Panc1 (cell line): ENCODE measurements at regions not wholly inside any gene's neighbourhood (a gene's known extent, or its start where the extent isn't known, plus 50 kb on each side); places are given as distances from the start of the nearest gene placed in this dataset.

ENCODE experiments used
- POLR2AphosphoS5 ChIP-seq: IDR thresholded peaks from 2 replicates; pipeline ENCODE4 v1.6.1; 2012; ENCODE audit warnings: mild to moderate bottlenecking, low read depth, low read length, moderate library complexity
- SIN3A ChIP-seq: IDR thresholded peaks from 2 replicates; pipeline ENCODE4 v1.6.1; 2012; ENCODE audit warnings: low read depth, mild to moderate bottlenecking, low read length, moderate library complexity, borderline replicate concordance; ENCODE audit not compliant: insufficient read depth
- TCF7L2 ChIP-seq: IDR thresholded peaks from 2 replicates; pipeline ENCODE4 v1.6.1; 2011; ENCODE audit warnings: mild to moderate bottlenecking, low read depth, low read length, inconsistent platforms
- TF ChIP-seq, protein P1 (sequence below): fragments of 450-650 bp; IDR thresholded peaks from 2 replicates; pipeline ENCODE4 v1.5.1; 2017; ENCODE audit warnings: mild to moderate bottlenecking
- TF ChIP-seq, protein P2 (sequence below), 2 experiments: IDR thresholded peaks; 2 replicates each; pipeline ENCODE4 v1.6.1; 2011 to 2012; ENCODE audit warnings: low read depth in 2 of 2, control low read depth in 1 of 2, low read length in 1 of 2, mild to moderate bottlenecking in 1 of 2, moderate library complexity in 1 of 2; ENCODE audit not compliant: insufficient read depth in 1 of 2

DNA sequence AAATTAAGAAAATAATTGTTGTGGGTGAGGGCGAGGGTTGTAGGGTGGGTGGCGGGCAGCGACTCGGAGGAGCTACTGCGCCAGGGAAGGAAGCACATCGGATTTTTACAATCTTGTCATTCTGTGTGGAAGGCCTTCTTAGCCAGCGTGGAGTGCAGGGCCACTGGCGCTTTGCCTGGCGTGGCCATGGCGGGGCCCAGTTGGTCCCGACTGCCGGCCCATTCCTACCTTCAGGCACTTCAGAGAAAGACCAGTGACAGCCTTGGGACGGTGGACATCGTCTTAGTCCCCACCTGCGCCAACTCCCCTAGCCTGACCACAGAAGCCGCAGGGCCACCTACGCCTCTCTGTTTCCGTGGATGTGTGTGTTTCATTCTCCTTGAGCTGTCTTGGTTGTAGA is 136.9 kb upstream of the NEGR1 start:
- TF ChIP-seq, protein P1, sequence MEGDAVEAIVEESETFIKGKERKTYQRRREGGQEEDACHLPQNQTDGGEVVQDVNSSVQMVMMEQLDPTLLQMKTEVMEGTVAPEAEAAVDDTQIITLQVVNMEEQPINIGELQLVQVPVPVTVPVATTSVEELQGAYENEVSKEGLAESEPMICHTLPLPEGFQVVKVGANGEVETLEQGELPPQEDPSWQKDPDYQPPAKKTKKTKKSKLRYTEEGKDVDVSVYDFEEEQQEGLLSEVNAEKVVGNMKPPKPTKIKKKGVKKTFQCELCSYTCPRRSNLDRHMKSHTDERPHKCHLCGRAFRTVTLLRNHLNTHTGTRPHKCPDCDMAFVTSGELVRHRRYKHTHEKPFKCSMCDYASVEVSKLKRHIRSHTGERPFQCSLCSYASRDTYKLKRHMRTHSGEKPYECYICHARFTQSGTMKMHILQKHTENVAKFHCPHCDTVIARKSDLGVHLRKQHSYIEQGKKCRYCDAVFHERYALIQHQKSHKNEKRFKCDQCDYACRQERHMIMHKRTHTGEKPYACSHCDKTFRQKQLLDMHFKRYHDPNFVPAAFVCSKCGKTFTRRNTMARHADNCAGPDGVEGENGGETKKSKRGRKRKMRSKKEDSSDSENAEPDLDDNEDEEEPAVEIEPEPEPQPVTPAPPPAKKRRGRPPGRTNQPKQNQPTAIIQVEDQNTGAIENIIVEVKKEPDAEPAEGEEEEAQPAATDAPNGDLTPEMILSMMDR = no peak
- TF ChIP-seq POLR2AphosphoS5 (no peak), SIN3A (no peak), TCF7L2 (no peak)
- TF ChIP-seq, protein P2, sequence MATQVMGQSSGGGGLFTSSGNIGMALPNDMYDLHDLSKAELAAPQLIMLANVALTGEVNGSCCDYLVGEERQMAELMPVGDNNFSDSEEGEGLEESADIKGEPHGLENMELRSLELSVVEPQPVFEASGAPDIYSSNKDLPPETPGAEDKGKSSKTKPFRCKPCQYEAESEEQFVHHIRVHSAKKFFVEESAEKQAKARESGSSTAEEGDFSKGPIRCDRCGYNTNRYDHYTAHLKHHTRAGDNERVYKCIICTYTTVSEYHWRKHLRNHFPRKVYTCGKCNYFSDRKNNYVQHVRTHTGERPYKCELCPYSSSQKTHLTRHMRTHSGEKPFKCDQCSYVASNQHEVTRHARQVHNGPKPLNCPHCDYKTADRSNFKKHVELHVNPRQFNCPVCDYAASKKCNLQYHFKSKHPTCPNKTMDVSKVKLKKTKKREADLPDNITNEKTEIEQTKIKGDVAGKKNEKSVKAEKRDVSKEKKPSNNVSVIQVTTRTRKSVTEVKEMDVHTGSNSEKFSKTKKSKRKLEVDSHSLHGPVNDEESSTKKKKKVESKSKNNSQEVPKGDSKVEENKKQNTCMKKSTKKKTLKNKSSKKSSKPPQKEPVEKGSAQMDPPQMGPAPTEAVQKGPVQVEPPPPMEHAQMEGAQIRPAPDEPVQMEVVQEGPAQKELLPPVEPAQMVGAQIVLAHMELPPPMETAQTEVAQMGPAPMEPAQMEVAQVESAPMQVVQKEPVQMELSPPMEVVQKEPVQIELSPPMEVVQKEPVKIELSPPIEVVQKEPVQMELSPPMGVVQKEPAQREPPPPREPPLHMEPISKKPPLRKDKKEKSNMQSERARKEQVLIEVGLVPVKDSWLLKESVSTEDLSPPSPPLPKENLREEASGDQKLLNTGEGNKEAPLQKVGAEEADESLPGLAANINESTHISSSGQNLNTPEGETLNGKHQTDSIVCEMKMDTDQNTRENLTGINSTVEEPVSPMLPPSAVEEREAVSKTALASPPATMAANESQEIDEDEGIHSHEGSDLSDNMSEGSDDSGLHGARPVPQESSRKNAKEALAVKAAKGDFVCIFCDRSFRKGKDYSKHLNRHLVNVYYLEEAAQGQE (IDR thresholded peaks at IDR 0.05; ENCODE audit: insufficient read depth in 1 of 2, low read depth in 2 of 2, low read length in 1 of 2) = no peak
